Activated CD4-positive, alpha-beta memory T cell treated with anti-CD3 and anti-CD28 coated beads for 36 hours (primary cell): ENCODE measurements at regions not wholly inside any gene's neighbourhood (a gene's known extent, or its start where the extent isn't known, plus 50 kb on each side); places are given as distances from the start of the nearest gene placed in this dataset.

Experiments used
- CTCF ChIA-PET: fragments of 350-600 bp; sonication (Branson Sonifier 250); formaldehyde crosslinking; loops from one replicate; lab custom pipeline; 2021; ENCODE audit warnings: antibody characterized with exemption, inconsistent platforms; lab: Charles Lee
- POLR2A ChIA-PET: fragments of 350-600 bp; sonication (Branson Sonifier 250); formaldehyde crosslinking; loops from one replicate; lab custom pipeline; 2021; ENCODE audit warnings: antibody characterized with exemption; lab: Charles Lee
- DNase-seq: peaks from one replicate; pipeline ENCODE4 v3.0.0-alpha.2; 2020
- H3K27ac Mint-ChIP-seq: one replicate; pipeline ENCODE4 v1.8.0; 2021; ENCODE audit warnings: mixed read lengths
- H3K27me3 Mint-ChIP-seq: one replicate; pipeline ENCODE4 v1.8.0; 2021; ENCODE audit warnings: mixed read lengths
- H3K36me3 Mint-ChIP-seq: one replicate; pipeline ENCODE4 v1.8.0; 2021; ENCODE audit warnings: mixed read lengths
- H3K4me1 Mint-ChIP-seq: one replicate; pipeline ENCODE4 v1.8.0; 2021; ENCODE audit warnings: low read depth, mixed read lengths
- H3K4me3 Mint-ChIP-seq: one replicate; pipeline ENCODE4 v1.8.0; 2021; ENCODE audit warnings: mild to moderate bottlenecking, mixed read lengths
- H3K9me3 Mint-ChIP-seq: one replicate; pipeline ENCODE4 v1.8.0; 2021; ENCODE audit warnings: mixed read lengths
- intact Hi-C: fragments of 100-400 bp; cut with micrococcal nuclease; formaldehyde crosslinking; loops from one replicate; pipeline ENCODE4 v1.15.1; 2023

- Mint-ChIP-seq H3K36me3 (no peaks in the 10 kb centered on the region), H3K4me3 (no peak overlapping the region), H3K9me3 (peaks cover 10% of the 10 kb centered on the region), H3K27me3 (no peaks in the 10 kb centered on the region), H3K4me1 (no peaks in the 10 kb centered on the region), H3K27ac (no peak overlapping the region)
- intact Hi-C loops, result no loop called here
- DNase-seq, result no peak
- CTCF ChIA-PET, result no interaction called here
- POLR2A ChIA-PET, result no interaction called here
Measured at GRCh38 chr3:25155652-25156471, 272.2 kb upstream of the RARB start.

GRCh38 chr3:25156626-25157025 lies 271.4 kb upstream of the RARB start:
- H3K4me1 Mint-ChIP-seq, result no peaks in the 10 kb centered on the region
- no peaks in the 10 kb centered on the region for H3K27me3 Mint-ChIP-seq
- intact Hi-C loops, result no loop called here
- ChIA-PET POLR2A (no interaction called here), CTCF (no interaction called here)
- H3K36me3 Mint-ChIP-seq, result no peaks in the 10 kb centered on the region
- DNase-seq, result no peak
- no peak overlapping the region for H3K4me3 Mint-ChIP-seq
- H3K27ac Mint-ChIP-seq, result no peak overlapping the region
- peaks cover 10% of the 10 kb centered on the region for H3K9me3 Mint-ChIP-seq

- H3K27me3 Mint-ChIP-seq, result no peaks in the 10 kb centered on the region
- ChIA-PET POLR2A (no interaction called here), CTCF (no interaction called here)
Measured at GRCh38 chr3:25165306-25165705, 262.8 kb upstream of the RARB start.

GRCh38 chr3:25166016-25166415 lies 262.0 kb upstream of the RARB start:
- no peaks in the 10 kb centered on the region for H3K4me1 Mint-ChIP-seq
- ChIA-PET CTCF (no interaction called here), POLR2A (no interaction called here)
- no peak overlapping the region for H3K27ac Mint-ChIP-seq
- H3K4me3 Mint-ChIP-seq, result no peak overlapping the region
- intact Hi-C loops, result no loop called here
- H3K9me3 Mint-ChIP-seq, result peaks cover 3% of the 10 kb centered on the region
- no peaks in the 10 kb centered on the region for H3K36me3 Mint-ChIP-seq
- no peaks in the 10 kb centered on the region for H3K27me3 Mint-ChIP-seq
- DNase-seq, result no peak

More at GRCh38 chr3:25165306-25165705, 262.8 kb upstream of the RARB start:
- intact Hi-C loops, result no loop called here
- Mint-ChIP-seq H3K36me3 (no peaks in the 10 kb centered on the region), H3K27ac (no peak overlapping the region), H3K9me3 (peaks cover 3% of the 10 kb centered on the region), H3K4me3 (no peak overlapping the region), H3K4me1 (no peaks in the 10 kb centered on the region)
- no peak for DNase-seq

- Mint-ChIP-seq H3K4me1 (no peaks in the 10 kb centered on the region), H3K9me3 (peaks cover 3% of the 10 kb centered on the region), H3K4me3 (no peak overlapping the region), H3K36me3 (no peaks in the 10 kb centered on the region), H3K27ac (no peak overlapping the region), H3K27me3 (no peaks in the 10 kb centered on the region)
- CTCF ChIA-PET, result no interaction called here
- no peak for DNase-seq
- POLR2A ChIA-PET, result no interaction called here
- intact Hi-C loops, result no loop called here
Measured at GRCh38 chr3:25169151-25169550, 258.9 kb upstream of the RARB start.

- CTCF ChIA-PET, result no interaction called here
- H3K27ac Mint-ChIP-seq, result no peak overlapping the region
- no peaks in the 10 kb centered on the region for H3K27me3 Mint-ChIP-seq
- no peak overlapping the region for H3K4me3 Mint-ChIP-seq
- H3K4me1 Mint-ChIP-seq, result no peaks in the 10 kb centered on the region
- intact Hi-C loops, result no loop called here
- POLR2A ChIA-PET, result no interaction called here
- H3K9me3 Mint-ChIP-seq, result no peaks in the 10 kb centered on the region
- no peak for DNase-seq
- H3K36me3 Mint-ChIP-seq, result no peaks in the 10 kb centered on the region
Measured at GRCh38 chr3:25170021-25170420, 258.0 kb upstream of the RARB start.

GRCh38 chr3:25171118-25171807 lies 256.8 kb upstream of the RARB start:
- Mint-ChIP-seq H3K36me3 (no peaks in the 10 kb centered on the region), H3K4me3 (no peak overlapping the region), H3K9me3 (no peaks in the 10 kb centered on the region), H3K27me3 (no peaks in the 10 kb centered on the region), H3K4me1 (no peaks in the 10 kb centered on the region), H3K27ac (no peak overlapping the region)
- ChIA-PET POLR2A (no interaction called here), CTCF (interaction anchor here (0.6 kb wide), 1 partner anchor 65 kb away, joined by 4 read pairs; no protein-coding TSS in a partner anchor)
- DNase-seq, result no peak
- intact Hi-C loops, result no loop called here

GRCh38 chr3:25171897-25172296 lies 256.2 kb upstream of the RARB start:
- Mint-ChIP-seq H3K27me3 (no peaks in the 10 kb centered on the region), H3K4me3 (no peak overlapping the region), H3K9me3 (no peaks in the 10 kb centered on the region), H3K4me1 (no peaks in the 10 kb centered on the region), H3K36me3 (no peaks in the 10 kb centered on the region), H3K27ac (no peak overlapping the region)
- POLR2A ChIA-PET, result no interaction called here
- CTCF ChIA-PET, result no interaction called here
- intact Hi-C loops, result no loop called here
- no peak for DNase-seq

GRCh38 chr3:25173606-25174005 lies 254.5 kb upstream of the RARB start:
- no peaks in the 10 kb centered on the region for H3K36me3 Mint-ChIP-seq
- H3K27ac Mint-ChIP-seq, result no peak overlapping the region
- H3K9me3 Mint-ChIP-seq, result no peaks in the 10 kb centered on the region
- no peaks in the 10 kb centered on the region for H3K27me3 Mint-ChIP-seq
- DNase-seq, result no peak
- intact Hi-C loops, result no loop called here
- ChIA-PET POLR2A (no interaction called here), CTCF (no interaction called here)
- no peaks in the 10 kb centered on the region for H3K4me1 Mint-ChIP-seq
- H3K4me3 Mint-ChIP-seq, result no peak overlapping the region

GRCh38 chr3:25174251-25174650 lies 253.8 kb upstream of the RARB start:
- DNase-seq, result no peak
- H3K27ac Mint-ChIP-seq, result no peak overlapping the region
- no peaks in the 10 kb centered on the region for H3K4me1 Mint-ChIP-seq
- H3K9me3 Mint-ChIP-seq, result no peaks in the 10 kb centered on the region
- POLR2A ChIA-PET, result no interaction called here
- H3K4me3 Mint-ChIP-seq, result no peak overlapping the region
- no peaks in the 10 kb centered on the region for H3K36me3 Mint-ChIP-seq
- no peaks in the 10 kb centered on the region for H3K27me3 Mint-ChIP-seq
- CTCF ChIA-PET, result no interaction called here
- intact Hi-C loops, result no loop called here

GRCh38 chr3:25177041-25177440 lies 251.0 kb upstream of the RARB start:
- POLR2A ChIA-PET, result no interaction called here
- no peak for DNase-seq
- CTCF ChIA-PET, result no interaction called here
- Mint-ChIP-seq H3K4me1 (no peaks in the 10 kb centered on the region), H3K9me3 (peaks cover 2% of the 10 kb centered on the region), H3K27me3 (no peaks in the 10 kb centered on the region), H3K36me3 (no peaks in the 10 kb centered on the region), H3K27ac (no peak overlapping the region), H3K4me3 (no peak overlapping the region)
- intact Hi-C loops, result no loop called here

GRCh38 chr3:25178672-25179071 lies 249.4 kb upstream of the RARB start:
- Mint-ChIP-seq H3K27ac (no peak overlapping the region), H3K4me1 (no peaks in the 10 kb centered on the region), H3K4me3 (no peak overlapping the region), H3K9me3 (peaks cover 2% of the 10 kb centered on the region), H3K36me3 (no peaks in the 10 kb centered on the region), H3K27me3 (no peaks in the 10 kb centered on the region)
- no peak for DNase-seq
- intact Hi-C loops, result no loop called here
- CTCF ChIA-PET, result no interaction called here
- POLR2A ChIA-PET, result no interaction called here

- DNase-seq, result no peak
- CTCF ChIA-PET, result no interaction called here
- Mint-ChIP-seq H3K36me3 (no peaks in the 10 kb centered on the region), H3K9me3 (peaks cover 2% of the 10 kb centered on the region), H3K27me3 (no peaks in the 10 kb centered on the region), H3K4me3 (no peak overlapping the region), H3K4me1 (no peaks in the 10 kb centered on the region), H3K27ac (no peak overlapping the region)
- intact Hi-C loops, result no loop called here
- POLR2A ChIA-PET, result no interaction called here
Measured at GRCh38 chr3:25181096-25181495, 247.0 kb upstream of the RARB start.
